WTC11 (cell line): ENCODE measurements at regions not wholly inside any gene's neighbourhood (a gene's known extent, or its start where the extent isn't known, plus 50 kb on each side); places are given as distances from the start of the nearest gene placed in this dataset.

Source experiments
- ATAC-seq: fragments of 200-7000 bp; cut with Tn5 transposase; 2 replicates; pipeline ENCODE4 v1.10.0; 2021; ENCODE audit warnings: mild to moderate bottlenecking, moderate library complexity
- CTCF ChIA-PET: fragments of 300-600 bp; sonication (Branson Sonifier 250); formaldehyde crosslinking; loops from one replicate; lab custom pipeline; 2021; ENCODE audit warnings: antibody characterized with exemption; lab: Charles Lee
- POLR2A ChIA-PET: fragments of 350-600 bp; sonication (Branson Sonifier 250); formaldehyde crosslinking; loops from one replicate; lab custom pipeline; 2021; ENCODE audit warnings: antibody characterized with exemption; lab: Charles Lee
- DNase-seq: peaks from one replicate; pipeline ENCODE4 v3.0.0; 2021; ENCODE audit warnings: low spot score
- H3K27ac Mint-ChIP-seq: 2 replicates; pipeline ENCODE4 v1.8.0; 2021; ENCODE audit warnings: mixed read lengths
- H3K27me3 Mint-ChIP-seq: 2 replicates; pipeline ENCODE4 v1.8.0; 2021; ENCODE audit warnings: low read depth, mild to moderate bottlenecking, moderate library complexity, mixed read lengths
- H3K36me3 Mint-ChIP-seq: 2 replicates; pipeline ENCODE4 v1.8.0; 2021; ENCODE audit warnings: mixed read lengths
- H3K4me1 Mint-ChIP-seq: 2 replicates; pipeline ENCODE4 v1.8.0; 2022; ENCODE audit warnings: mixed read lengths
- H3K4me3 Mint-ChIP-seq: 2 replicates; pipeline ENCODE4 v1.8.0; 2021; ENCODE audit warnings: mild to moderate bottlenecking, moderate library complexity, mixed read lengths
- H3K9me3 Mint-ChIP-seq: 2 replicates; pipeline ENCODE4 v1.8.0; 2021; ENCODE audit warnings: mixed read lengths
- CREM ChIP-seq: sonication (generic); formaldehyde crosslinking; IDR thresholded peaks from 2 replicates; pipeline ENCODE4 v1.8.1; 2022; ENCODE audit warnings: mild to moderate bottlenecking, missing genetic modification reagents, moderate library complexity
- ELF4 ChIP-seq: sonication (generic); formaldehyde crosslinking; IDR thresholded peaks from 2 replicates; pipeline ENCODE4 v1.8.1; 2022; ENCODE audit warnings: low read depth, mild to moderate bottlenecking, moderate library complexity, missing genetic modification reagents
- ESRRA ChIP-seq: sonication (generic); formaldehyde crosslinking; IDR thresholded peaks from 2 replicates; pipeline ENCODE4 v1.8.1; 2022; ENCODE audit warnings: mild to moderate bottlenecking, missing genetic modification reagents, borderline replicate concordance
- FOXP1 ChIP-seq: sonication (generic); formaldehyde crosslinking; IDR thresholded peaks from 2 replicates; pipeline ENCODE4 v1.8.0; 2022; ENCODE audit warnings: missing genetic modification reagents, mild to moderate bottlenecking, moderate library complexity, borderline replicate concordance
- GTF2I ChIP-seq: fragments of 250-450 bp; sonication (Bioruptor Pico); conservative IDR thresholded peaks from 2 replicates; pipeline ENCODE4 v1.4.0; 2021; ENCODE audit warnings: mild to moderate bottlenecking
- HMGA2 ChIP-seq: fragments of 250-450 bp; sonication (Bioruptor Pico); IDR thresholded peaks from 2 replicates; pipeline ENCODE4 v1.4.0; 2021; ENCODE audit warnings: mild to moderate bottlenecking, moderate library complexity
- JUN ChIP-seq: sonication (generic); formaldehyde crosslinking; IDR thresholded peaks from 2 replicates; pipeline ENCODE4 v1.8.0; 2023; ENCODE audit warnings: mild to moderate bottlenecking, missing genetic modification reagents
- NFATC4 ChIP-seq: fragments of 250-450 bp; sonication (Bioruptor Pico); IDR thresholded peaks from 2 replicates; pipeline ENCODE4 v1.9.0; 2021; ENCODE audit warnings: mild to moderate bottlenecking
- NFYB ChIP-seq: sonication (generic); formaldehyde crosslinking; conservative IDR thresholded peaks from 2 replicates; pipeline ENCODE4 v1.8.0; 2022; ENCODE audit warnings: low read depth, missing genetic modification reagents
- RORB ChIP-seq: fragments of 250-450 bp; sonication (Bioruptor Pico); IDR thresholded peaks from 2 replicates; pipeline ENCODE4 v1.9.0; 2021; ENCODE audit warnings: mild to moderate bottlenecking
- ZNF396 ChIP-seq: fragments of 250-450 bp; sonication (Bioruptor Pico); IDR thresholded peaks from 2 replicates; pipeline ENCODE4 v1.8.0; 2021; ENCODE audit warnings: mild to moderate bottlenecking, moderate library complexity, borderline replicate concordance
- ZNF416 ChIP-seq: fragments of 250-450 bp; sonication (Bioruptor Pico); IDR thresholded peaks from 2 replicates; pipeline ENCODE4 v1.9.0; 2021; ENCODE audit warnings: mild to moderate bottlenecking, inconsistent platforms
- ZNF423 ChIP-seq: fragments of 250-450 bp; sonication (Bioruptor Pico); IDR thresholded peaks from 2 replicates; pipeline ENCODE4 v2.1.2; 2022; ENCODE audit warnings: mild to moderate bottlenecking, moderate library complexity
- TF ChIP-seq, protein P1 (sequence below): fragments of 250-450 bp; sonication (Bioruptor Pico); IDR thresholded peaks from 2 replicates; pipeline ENCODE4 v1.8.0; 2021; ENCODE audit warnings: mild to moderate bottlenecking
- TF ChIP-seq, protein P2 (sequence below): sonication (generic); formaldehyde crosslinking; IDR thresholded peaks from 2 replicates; pipeline ENCODE4 v1.8.0; 2023; ENCODE audit warnings: mild to moderate bottlenecking, missing genetic modification reagents
- TF ChIP-seq, protein P3 (sequence below): sonication (generic); formaldehyde crosslinking; IDR thresholded peaks from 2 replicates; pipeline ENCODE4 v1.8.1; 2023; ENCODE audit warnings: mild to moderate bottlenecking, missing genetic modification reagents
- TF ChIP-seq, protein P4 (sequence below): fragments of 200-600 bp; IDR thresholded peaks from 2 replicates; pipeline ENCODE4 v1.8.0; 2022; ENCODE audit warnings: antibody characterized with exemption
- TF ChIP-seq, protein P5 (sequence below): sonication (generic); formaldehyde crosslinking; IDR thresholded peaks from 2 replicates; pipeline ENCODE4 v1.8.1; 2023; ENCODE audit warnings: mild to moderate bottlenecking, missing genetic modification reagents, moderate library complexity

- DNase-seq (no peak), ATAC-seq (no peak)
- Mint-ChIP-seq H3K4me3 (no peak overlapping the region), H3K36me3 (no peaks in the 10 kb centered on the region), H3K27ac (no peak overlapping the region), H3K27me3 (no peaks in the 10 kb centered on the region; the same call in 1 of the 2 replicates), H3K4me1 (peaks cover 7% of the 10 kb centered on the region), H3K9me3 (no peaks in the 10 kb centered on the region)
- ChIA-PET POLR2A (no interaction called here), CTCF (no interaction called here)
- no peak for TF ChIP-seq ZNF423 (CRISPR knock-in tag)
- TF ChIP-seq NFATC4 (CRISPR knock-in tag), result no peak
- TF ChIP-seq, protein P1, sequence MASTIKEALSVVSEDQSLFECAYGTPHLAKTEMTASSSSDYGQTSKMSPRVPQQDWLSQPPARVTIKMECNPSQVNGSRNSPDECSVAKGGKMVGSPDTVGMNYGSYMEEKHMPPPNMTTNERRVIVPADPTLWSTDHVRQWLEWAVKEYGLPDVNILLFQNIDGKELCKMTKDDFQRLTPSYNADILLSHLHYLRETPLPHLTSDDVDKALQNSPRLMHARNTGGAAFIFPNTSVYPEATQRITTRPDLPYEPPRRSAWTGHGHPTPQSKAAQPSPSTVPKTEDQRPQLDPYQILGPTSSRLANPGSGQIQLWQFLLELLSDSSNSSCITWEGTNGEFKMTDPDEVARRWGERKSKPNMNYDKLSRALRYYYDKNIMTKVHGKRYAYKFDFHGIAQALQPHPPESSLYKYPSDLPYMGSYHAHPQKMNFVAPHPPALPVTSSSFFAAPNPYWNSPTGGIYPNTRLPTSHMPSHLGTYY (CRISPR knock-in tag), result no peak
- no peak for TF ChIP-seq RORB (CRISPR knock-in tag)
- TF ChIP-seq NFYB (CRISPR knock-in tag), result no peak
- TF ChIP-seq JUN (CRISPR knock-in tag), result no peak
- TF ChIP-seq GTF2I (CRISPR knock-in tag), result no peak
- no peak for TF ChIP-seq ESRRA (CRISPR knock-in tag)
- TF ChIP-seq, protein P2, sequence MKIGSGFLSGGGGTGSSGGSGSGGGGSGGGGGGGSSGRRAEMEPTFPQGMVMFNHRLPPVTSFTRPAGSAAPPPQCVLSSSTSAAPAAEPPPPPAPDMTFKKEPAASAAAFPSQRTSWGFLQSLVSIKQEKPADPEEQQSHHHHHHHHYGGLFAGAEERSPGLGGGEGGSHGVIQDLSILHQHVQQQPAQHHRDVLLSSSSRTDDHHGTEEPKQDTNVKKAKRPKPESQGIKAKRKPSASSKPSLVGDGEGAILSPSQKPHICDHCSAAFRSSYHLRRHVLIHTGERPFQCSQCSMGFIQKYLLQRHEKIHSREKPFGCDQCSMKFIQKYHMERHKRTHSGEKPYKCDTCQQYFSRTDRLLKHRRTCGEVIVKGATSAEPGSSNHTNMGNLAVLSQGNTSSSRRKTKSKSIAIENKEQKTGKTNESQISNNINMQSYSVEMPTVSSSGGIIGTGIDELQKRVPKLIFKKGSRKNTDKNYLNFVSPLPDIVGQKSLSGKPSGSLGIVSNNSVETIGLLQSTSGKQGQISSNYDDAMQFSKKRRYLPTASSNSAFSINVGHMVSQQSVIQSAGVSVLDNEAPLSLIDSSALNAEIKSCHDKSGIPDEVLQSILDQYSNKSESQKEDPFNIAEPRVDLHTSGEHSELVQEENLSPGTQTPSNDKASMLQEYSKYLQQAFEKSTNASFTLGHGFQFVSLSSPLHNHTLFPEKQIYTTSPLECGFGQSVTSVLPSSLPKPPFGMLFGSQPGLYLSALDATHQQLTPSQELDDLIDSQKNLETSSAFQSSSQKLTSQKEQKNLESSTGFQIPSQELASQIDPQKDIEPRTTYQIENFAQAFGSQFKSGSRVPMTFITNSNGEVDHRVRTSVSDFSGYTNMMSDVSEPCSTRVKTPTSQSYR (CRISPR knock-in tag), result no peak
- TF ChIP-seq ELF4 (CRISPR knock-in tag), result no peak
- TF ChIP-seq, protein P3, sequence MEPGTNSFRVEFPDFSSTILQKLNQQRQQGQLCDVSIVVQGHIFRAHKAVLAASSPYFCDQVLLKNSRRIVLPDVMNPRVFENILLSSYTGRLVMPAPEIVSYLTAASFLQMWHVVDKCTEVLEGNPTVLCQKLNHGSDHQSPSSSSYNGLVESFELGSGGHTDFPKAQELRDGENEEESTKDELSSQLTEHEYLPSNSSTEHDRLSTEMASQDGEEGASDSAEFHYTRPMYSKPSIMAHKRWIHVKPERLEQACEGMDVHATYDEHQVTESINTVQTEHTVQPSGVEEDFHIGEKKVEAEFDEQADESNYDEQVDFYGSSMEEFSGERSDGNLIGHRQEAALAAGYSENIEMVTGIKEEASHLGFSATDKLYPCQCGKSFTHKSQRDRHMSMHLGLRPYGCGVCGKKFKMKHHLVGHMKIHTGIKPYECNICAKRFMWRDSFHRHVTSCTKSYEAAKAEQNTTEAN (CRISPR knock-in tag), result no peak
- no peak for TF ChIP-seq ZNF416 (CRISPR knock-in tag)
Observed at GRCh38 chr10:9301554-9301953, 1247.1 kb downstream of the GATA3 start.

GRCh38 chr10:9302140-9302746, 1247.8 kb downstream of the GATA3 start:
- H3K4me1 Mint-ChIP-seq, result peaks cover 7% of the 10 kb centered on the region
- TF ChIP-seq FOXP1 (CRISPR knock-in tag) (no peak), HMGA2 (no peak), ZNF423 (CRISPR knock-in tag) (no peak), CREM (no peak), ZNF396 (CRISPR knock-in tag) (no peak)
- TF ChIP-seq, protein P2 (CRISPR knock-in tag), result no peak
- TF ChIP-seq, protein P4, sequence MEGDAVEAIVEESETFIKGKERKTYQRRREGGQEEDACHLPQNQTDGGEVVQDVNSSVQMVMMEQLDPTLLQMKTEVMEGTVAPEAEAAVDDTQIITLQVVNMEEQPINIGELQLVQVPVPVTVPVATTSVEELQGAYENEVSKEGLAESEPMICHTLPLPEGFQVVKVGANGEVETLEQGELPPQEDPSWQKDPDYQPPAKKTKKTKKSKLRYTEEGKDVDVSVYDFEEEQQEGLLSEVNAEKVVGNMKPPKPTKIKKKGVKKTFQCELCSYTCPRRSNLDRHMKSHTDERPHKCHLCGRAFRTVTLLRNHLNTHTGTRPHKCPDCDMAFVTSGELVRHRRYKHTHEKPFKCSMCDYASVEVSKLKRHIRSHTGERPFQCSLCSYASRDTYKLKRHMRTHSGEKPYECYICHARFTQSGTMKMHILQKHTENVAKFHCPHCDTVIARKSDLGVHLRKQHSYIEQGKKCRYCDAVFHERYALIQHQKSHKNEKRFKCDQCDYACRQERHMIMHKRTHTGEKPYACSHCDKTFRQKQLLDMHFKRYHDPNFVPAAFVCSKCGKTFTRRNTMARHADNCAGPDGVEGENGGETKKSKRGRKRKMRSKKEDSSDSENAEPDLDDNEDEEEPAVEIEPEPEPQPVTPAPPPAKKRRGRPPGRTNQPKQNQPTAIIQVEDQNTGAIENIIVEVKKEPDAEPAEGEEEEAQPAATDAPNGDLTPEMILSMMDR, result no peak; the same call in 1 of the 2 replicates
- TF ChIP-seq, protein P5, sequence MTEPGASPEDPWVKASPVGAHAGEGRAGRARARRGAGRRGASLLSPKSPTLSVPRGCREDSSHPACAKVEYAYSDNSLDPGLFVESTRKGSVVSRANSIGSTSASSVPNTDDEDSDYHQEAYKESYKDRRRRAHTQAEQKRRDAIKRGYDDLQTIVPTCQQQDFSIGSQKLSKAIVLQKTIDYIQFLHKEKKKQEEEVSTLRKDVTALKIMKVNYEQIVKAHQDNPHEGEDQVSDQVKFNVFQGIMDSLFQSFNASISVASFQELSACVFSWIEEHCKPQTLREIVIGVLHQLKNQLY (CRISPR knock-in tag), result no peak
- ATAC-seq (0 out of 2 replicates have a peak, but pooled peaks have one; percentile 30), DNase-seq (no peak)
- H3K9me3 Mint-ChIP-seq, result no peaks in the 10 kb centered on the region
- no peak overlapping the region for H3K4me3 Mint-ChIP-seq
- ChIA-PET CTCF (interaction anchor here (0.9 to 2.4 kb wide), 3 partner anchors 10 to 1615 kb away, joined by 3 to 8 read pairs (median 3); no protein-coding TSS in a partner anchor), POLR2A (no interaction called here)
- no peak overlapping the region for H3K27ac Mint-ChIP-seq
- no peaks in the 10 kb centered on the region; the same call in 1 of the 2 replicates for H3K27me3 Mint-ChIP-seq
- H3K36me3 Mint-ChIP-seq, result no peaks in the 10 kb centered on the region
